HG02610 (cell line): ENCODE measurements at regions not wholly inside any gene's neighbourhood (a gene's known extent, or its start where the extent isn't known, plus 50 kb on each side); places are given as distances from the start of the nearest gene placed in this dataset.
A peak's percentile ranks its signal among the peaks of the same experiment; 100 is the strongest.
"Not testable (repeated sequence)": the region's sequence is repeated elsewhere in the genome, so short reads cannot be mapped to it uniquely, and the experiment has no call there.

ENCODE experiments used
- ATAC-seq: cut with Tn5 transposase; IDR thresholded peaks from one replicate; pipeline ENCODE4 v1.9.1; 2021; ENCODE audit warnings: mild to moderate bottlenecking, moderate library complexity; ENCODE audit not compliant: unreplicated experiment

DNA sequence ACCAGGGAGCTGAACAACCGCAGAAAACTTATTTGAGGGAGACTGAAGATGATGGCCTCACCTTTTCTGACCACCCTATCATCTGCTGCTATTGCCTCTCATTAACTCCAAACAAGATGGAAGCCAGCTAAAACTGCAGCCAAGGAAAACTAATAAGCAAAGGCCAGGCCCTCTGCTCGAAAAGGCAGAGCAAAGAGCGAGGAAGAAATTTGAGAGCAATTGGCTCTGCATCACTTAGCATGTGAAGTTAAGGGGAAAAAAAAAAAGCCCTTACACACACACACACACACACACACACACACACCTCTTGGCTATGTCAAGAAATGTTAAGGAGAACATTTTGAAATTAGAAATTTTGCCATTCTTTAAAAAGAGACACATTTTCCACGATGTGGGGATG is 228.1 kb upstream of the CYLC2 start:
- no peak for ATAC-seq

DNA sequence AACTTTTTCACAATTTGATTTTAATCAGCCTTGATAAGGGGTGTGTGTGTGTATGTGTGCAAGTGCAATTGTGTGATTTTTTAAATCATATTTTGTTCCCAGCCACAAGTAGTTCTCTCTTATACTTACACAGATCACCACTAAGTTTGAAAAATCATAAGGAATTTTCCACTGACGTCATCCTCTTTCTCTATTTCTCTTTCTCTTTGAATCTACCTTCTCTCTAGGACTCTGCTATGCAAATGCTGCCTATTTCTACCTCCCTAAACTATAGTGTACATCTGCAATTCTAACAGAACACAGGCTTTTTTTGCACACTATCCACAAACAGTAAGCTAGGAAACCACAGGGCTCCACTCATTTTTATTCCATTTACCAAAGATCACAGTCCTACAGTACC is 254.6 kb upstream of the CYLC2 start:
- peak; percentile 58 for ATAC-seq

GRCh38 chr9:102728946-102729345 is 266.2 kb upstream of the CYLC2 start:
- no peak for ATAC-seq

DNA sequence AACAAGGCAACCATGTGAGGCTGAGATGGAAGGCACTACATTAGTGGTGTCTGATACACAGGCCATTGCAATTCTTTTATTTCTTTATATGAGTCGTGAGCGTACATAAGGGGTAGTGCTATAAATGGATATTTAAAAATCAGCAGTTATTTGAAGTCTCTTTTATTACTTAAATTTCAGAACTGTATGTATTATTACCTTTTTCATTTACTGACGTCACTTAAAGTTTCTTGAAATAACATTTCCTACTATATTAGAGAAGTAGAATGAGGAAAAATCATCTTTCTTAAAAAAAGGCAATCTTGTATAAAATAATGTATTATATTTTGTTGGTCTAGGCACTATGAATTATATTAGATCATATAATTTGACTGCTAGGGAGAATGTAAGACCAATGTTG is 280.9 kb upstream of the CYLC2 start:
- no peak for ATAC-seq

GRCh38 chr9:102712910-102713309 is 282.2 kb upstream of the CYLC2 start:
- ATAC-seq: not testable (repeated sequence)

GRCh38 chr9:102700936-102701335 is 294.2 kb upstream of the CYLC2 start:
- ATAC-seq: no peak

DNA sequence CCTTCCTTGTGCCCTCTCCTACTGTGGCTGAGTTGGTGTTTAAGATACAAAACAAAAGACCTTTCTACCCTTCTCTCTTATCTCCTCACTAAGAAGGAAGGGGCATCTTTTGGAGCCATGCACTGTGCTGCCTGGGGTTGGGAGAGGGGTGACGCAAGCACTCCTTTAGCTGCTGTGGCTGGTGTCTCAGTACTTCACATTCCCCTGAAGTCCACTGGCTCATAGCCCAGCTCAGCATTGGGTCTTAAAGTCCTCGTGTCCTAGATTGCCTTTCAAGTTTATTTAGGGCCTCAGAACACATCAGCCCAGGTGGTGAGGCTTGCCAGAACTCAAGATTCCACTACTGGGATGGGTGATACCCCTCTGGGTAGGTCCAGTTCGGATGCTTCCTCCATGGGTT is 325.9 kb upstream of the CYLC2 start:
- ATAC-seq: no peak

DNA sequence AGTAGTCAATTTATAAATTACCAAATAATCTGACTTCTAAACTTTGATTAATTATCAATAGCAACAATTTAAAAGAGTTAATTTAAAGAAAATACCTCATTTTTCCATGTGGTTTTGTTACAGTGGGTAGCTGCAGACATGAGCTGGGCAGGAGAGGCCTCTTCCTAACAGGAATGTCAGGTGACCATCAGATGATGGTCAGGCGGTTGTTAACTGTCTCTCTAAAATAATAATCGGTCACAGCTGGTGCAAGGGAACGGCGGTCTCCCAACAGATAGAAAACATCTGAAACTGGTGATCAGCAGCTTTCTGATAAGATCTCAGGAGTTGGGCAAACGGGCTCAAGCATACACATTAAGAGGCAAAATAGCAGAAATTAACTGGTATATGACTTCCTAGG is 342.7 kb upstream of the CYLC2 start:
- ATAC-seq: no peak

GRCh38 chr9:102650896-102651295 is 344.2 kb upstream of the CYLC2 start:
- no peak for ATAC-seq

GRCh38 chr9:102642651-102643050 is 352.5 kb upstream of the CYLC2 start:
- ATAC-seq: no peak

DNA sequence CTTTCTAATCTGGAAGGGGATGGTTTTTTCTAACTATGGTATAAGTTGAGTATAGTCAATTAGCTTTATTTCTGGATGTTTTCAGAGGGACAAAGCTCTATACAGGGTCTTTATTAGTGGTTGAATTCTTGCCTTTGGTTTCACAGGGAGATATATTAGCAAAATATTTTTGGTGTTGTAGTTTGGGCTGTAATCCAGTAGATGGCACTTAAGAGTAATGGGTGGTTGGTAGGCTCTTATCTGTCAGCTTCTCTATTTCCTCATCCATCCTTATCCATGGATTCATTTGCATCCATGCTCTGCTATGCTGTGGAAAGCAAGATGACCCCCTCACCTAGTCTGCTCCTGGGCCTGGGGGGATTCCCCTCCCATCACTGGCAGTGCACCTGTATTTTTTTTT is 363.6 kb upstream of the CYLC2 start:
- peak; percentile 59 for ATAC-seq

DNA sequence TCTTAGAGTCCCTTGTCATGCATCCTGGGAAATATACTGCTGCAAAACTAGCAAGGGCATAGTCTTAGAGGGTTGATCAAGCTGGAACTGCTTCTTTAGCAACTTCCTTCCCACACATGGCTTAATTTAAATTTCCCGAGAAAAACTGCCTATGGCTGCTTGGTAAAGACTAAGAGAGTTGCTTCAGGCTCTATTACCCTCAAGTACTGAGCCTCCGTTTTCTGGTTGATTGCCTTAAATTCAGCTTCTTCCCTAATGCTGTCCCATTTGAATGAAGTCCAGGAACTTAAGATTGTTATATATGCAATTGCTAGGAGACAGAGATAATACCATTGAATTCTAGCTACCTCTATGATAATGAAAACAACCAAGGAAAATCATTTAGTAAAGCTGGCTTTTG is 385.7 kb upstream of the CYLC2 start:
- no peak for ATAC-seq

DNA sequence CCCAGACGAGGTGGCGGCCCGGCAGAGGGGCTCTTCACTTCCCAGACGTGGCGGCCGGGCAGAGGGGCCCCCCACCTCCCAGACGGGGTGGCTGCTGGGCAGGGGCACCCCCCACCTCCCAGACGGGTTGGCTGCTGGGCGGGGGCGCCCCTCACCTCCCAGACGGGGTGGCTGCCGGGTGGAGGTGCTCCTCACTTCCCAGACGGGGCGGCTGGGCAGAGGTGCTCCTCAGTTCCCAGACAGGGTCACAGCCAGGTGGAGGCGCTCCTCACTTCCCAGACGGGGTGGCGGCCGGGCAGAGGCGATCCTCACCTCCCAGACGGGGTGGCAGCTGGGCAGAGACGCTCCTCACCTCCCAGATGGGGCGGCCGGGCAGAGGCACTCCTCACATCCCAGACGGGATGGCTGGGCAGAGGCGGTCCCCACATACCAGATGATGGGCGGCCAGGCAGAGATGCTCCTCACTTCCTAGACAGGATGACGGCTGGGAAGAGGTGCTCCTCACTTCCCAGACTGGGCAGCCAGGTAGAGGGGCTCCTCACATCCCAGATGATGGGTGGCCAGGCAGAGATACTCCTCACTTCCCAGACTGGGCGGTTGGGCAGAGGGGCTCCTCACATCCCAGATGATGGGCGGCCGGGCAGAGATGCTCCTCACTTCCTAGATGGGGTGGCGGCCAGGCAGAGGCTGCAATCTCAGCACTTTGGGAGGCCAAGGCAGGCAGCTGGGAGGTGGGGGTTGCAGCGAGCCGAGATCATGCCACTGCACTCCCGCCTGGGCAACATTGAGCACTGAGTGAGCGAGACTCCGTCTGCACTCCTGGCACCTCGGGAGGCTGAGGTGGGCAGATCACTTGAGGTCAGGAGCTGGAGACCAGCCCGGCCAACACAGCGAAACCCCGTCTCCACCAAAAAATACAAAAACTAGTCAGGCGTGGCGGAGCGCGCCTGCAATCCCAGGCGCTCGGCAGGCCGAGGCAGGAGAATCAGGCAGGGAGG is 391.6 kb upstream of the CYLC2 start:
- ATAC-seq: not testable (repeated sequence)

GRCh38 chr9:102594241-102594640 is 400.9 kb upstream of the CYLC2 start:
- no peak for ATAC-seq

DNA sequence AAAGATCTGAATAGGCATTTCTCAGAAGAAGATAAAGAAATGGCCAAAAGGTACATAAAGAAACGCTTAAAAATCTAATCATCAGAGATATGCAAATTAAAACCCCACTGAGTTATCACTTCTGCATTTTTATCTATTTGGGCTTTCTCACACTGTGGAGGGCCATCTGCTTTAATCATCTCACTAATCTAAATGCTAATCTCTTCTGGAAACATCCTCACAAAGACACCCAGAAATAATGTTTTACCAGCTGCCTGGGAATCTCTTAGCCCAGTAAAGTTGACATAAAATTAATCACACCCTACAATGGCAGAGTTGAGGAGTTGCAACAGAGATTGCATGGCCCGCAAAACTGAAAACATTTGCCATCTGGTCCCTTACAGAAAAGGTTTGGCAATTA is 407.9 kb upstream of the CYLC2 start:
- no peak for ATAC-seq

DNA sequence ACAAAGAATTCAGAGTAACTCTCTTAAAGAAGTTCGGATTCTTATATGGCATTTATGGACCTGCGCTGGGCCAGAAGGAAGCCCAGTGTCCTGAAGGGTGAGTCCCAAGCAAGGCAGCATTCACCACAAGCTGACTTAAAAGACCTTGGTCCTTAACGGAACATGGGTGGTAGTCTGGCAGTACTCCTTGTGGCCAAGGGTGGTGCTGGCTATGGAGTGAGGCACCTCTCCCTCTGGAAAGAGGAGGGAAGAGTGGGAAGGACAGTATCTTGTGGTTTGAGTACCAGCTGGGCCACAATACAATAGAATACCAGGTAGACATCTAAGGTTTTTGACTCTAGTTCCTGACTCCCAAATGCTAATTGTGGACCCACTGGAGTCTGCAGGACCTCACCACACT is 425.7 kb upstream of the CYLC2 start:
- no peak for ATAC-seq

- ATAC-seq: no peak
Observed at GRCh38 chr9:102551346-102551745, 443.8 kb upstream of the CYLC2 start.

DNA sequence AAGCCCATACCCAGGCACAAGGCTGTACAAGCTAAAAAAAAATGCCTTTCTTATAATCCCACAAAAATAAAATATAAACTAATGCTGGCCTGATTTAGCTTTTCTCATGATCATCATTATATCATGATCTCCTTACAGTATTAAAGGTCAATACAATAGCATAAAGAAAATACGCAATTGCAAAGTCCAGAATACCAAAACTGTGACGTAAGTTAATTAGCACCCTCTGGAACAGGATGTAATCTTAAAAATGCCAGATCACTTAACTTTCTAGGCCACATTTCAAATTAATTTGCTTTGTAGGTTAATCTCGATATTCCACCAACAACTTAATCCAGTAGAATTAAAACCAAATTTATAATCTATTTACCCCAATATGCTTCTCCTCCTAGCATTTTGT is 444.2 kb upstream of the CYLC2 start:
- ATAC-seq: no peak

GRCh38 chr9:102550266-102550665 is 444.9 kb upstream of the CYLC2 start:
- ATAC-seq: no peak

DNA sequence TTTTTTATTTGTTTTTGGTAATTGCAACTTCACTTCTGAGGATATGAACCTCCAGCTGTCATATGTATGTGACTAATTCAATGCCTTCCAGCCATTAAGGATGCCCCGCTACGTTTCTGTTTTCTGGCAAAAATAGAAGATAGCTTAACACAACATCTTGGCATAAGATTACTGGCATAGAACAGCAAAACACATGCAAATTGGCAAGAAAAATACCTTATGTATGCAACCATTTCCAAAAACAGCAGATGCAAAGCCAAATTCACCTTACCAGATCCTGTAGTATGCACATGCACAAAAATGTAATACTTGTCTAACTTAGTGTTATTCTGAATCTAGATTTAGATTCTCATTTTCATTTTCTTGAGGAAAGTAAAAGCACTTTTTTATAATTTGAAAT is 461.1 kb upstream of the CYLC2 start:
- no peak for ATAC-seq

GRCh38 chr9:102521097-102521755 is 473.9 kb upstream of the CYLC2 start:
- no peak for ATAC-seq

- ATAC-seq: no peak
Observed at GRCh38 chr9:102519423-102519822, 475.7 kb upstream of the CYLC2 start.
